HK-2 (cell line): ENCODE measurements at regions not wholly inside any gene's neighbourhood (a gene's known extent, or its start where the extent isn't known, plus 50 kb on each side); places are given as distances from the start of the nearest gene placed in this dataset.
"Not testable (repeated sequence)": the region's sequence is repeated elsewhere in the genome, so short reads cannot be mapped to it uniquely, and the experiment has no call there.

Source experiments
- DNase-seq: peaks from one replicate; pipeline ENCODE4 v3.0.0-alpha.2; 2018; ENCODE audit not compliant: unreplicated experiment

DNA sequence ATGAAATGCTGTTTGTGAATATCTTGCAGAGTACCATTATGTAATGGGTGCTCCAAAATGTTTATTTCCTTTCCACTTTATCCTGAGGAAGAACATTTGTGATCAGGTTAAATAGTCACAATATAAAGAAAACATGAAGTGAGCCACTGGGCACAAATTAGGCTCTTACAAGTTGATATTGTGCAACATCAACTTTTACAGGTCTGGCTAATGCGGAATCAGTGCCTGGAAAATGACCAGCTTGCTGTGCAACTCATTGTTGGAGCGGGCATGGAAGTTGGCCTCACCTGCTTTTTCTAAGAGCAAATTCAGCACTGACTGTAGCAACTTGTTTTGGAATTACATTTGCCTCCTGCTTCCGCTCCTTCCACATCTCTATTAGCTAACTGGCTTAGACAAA is 216.9 kb upstream of the PLPPR1 start:
- DNase-seq: no peak

- no peak for DNase-seq
Measured at GRCh38 chr9:100813871-100814270, 214.7 kb upstream of the PLPPR1 start.

GRCh38 chr9:100819980-100820379 is 208.5 kb upstream of the PLPPR1 start:
- DNase-seq: no peak

GRCh38 chr9:100833035-100833434 is 195.5 kb upstream of the PLPPR1 start:
- DNase-seq: not testable (repeated sequence)

DNA sequence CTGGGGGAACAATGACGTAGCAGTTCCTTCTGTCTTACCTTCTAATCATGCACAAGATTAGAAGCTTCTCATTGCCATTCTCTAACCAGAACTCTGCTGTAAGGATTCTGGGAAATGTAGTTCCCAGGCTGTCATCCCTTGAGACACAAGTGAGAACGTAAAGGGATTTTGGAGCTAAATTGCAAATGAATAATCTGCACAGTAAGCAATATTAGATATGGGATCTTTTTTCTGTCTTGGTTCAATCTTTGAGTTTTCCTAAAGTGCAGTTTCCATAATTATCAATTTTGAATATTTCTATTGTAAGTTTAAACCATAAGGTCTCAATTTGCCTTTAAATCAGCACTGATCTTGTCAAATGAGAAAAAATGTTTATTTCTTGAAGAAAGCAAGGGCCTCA is 189.7 kb upstream of the PLPPR1 start:
- DNase-seq: no peak

- DNase-seq: no peak
Measured at GRCh38 chr9:100848726-100849125, 179.8 kb upstream of the PLPPR1 start.

GRCh38 chr9:100852088-100852487 is 176.4 kb upstream of the PLPPR1 start:
- no peak for DNase-seq

DNA sequence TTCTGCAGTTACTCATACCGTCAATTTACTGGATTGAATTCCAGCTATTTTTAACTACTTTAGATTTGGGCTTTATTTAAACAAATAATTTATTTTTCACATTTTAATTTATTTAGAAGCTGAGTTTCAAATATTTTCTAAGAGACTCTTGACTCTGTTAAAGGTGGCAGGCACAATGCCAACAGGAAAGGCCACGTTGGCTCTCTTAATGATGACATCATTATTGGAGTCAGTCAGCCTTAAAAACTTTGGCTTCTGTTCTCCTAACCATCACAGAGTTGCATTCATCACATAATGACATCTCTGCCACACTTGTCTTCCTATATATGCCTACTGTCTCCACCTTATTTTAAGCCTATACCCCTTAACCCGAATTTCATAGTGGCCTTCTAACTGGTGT is 172.3 kb upstream of the PLPPR1 start:
- no peak for DNase-seq

GRCh38 chr9:100865111-100865510 is 163.4 kb upstream of the PLPPR1 start:
- no peak for DNase-seq

- DNase-seq: no peak
Measured at GRCh38 chr9:100865648-100866047, 162.9 kb upstream of the PLPPR1 start.

- no peak for DNase-seq
Measured at GRCh38 chr9:100869326-100869725, 159.2 kb upstream of the PLPPR1 start.

DNA sequence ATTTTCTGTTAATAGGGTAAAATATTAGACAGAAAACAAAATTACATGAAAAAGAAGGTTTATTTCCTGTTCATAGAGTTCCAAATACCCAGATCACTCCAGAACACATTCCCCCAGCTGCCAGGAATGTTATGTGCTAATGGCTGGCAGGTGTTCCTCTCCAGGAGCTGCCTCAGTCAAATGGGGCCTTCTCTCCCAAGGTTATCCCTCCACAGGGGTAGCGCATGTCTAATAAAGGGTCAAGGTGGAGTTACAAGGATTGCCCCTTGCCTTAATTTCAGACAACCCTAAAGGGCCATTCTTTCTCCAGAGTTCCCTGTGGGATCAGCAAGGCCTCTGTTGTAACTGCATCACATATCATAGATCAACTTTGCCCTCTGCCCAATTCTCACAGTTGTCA is 148.6 kb upstream of the PLPPR1 start:
- no peak for DNase-seq

GRCh38 chr9:100880284-100880683 is 148.2 kb upstream of the PLPPR1 start:
- DNase-seq: no peak

DNA sequence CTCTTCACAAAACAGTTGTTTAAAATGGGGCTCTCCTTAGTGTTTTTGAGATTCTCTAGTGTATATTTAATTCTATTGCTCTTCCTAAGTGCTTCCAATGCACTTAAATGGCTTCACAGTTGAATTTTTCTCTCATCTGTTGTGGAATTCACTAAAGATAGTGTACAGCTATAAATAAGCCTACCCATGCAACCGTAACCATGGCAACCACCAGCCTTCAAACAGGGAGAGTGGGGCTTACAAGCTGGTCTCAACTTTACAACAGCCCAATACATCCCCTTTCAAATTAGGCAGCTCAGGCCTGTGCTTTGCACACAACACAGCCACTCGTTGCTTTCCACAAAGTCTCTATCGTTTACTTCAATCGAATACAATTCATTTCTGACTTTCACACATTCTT is 144.0 kb upstream of the PLPPR1 start:
- DNase-seq: no peak

- DNase-seq: no peak
Measured at GRCh38 chr9:100890321-100890720, 138.2 kb upstream of the PLPPR1 start.

- DNase-seq: no peak
Measured at GRCh38 chr9:100911273-100911672, 117.3 kb upstream of the PLPPR1 start.

GRCh38 chr9:100913257-100913656 is 115.3 kb upstream of the PLPPR1 start:
- DNase-seq: no peak

DNA sequence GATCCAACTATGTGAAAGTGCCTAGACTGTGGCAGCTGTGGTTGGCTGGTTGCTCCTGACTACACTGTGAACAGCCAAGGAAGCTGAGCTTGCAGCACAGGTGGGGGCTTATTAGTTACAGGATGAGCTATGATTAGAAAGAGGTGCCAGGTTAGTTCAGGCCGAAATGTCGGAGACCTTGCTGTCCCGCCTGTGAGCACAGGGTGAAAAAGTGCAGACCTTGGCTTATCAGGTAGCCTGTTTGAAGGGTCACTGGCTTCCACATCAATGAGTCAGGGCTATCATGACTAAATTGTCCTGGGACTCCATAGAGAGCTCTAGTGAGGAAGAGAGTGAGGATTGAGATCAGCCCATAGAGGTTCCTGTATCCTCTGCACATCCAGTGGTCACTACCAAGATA is 114.3 kb upstream of the PLPPR1 start:
- no peak for DNase-seq

GRCh38 chr9:100919506-100919905 is 109.0 kb upstream of the PLPPR1 start:
- no peak for DNase-seq

DNA sequence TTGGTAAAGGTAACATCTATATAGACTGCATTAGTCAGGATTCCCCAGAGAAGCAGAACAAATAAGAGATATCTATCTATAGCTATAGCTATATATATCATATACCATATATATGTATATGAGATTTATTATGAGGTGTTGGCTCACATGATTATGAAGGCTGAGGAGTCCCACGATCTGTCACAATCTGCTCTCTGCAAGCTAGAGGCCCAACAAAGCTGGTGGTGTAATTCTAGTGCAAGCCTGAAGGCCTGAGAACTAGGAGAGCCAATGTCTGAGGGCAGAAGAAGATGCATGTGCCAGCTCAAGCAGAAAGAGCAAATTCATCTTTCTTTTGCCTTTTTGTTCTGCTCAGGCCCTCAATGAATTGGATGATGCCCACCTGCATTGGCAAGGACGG is 102.2 kb upstream of the PLPPR1 start:
- DNase-seq: no peak

GRCh38 chr9:100927763-100928162 is 100.8 kb upstream of the PLPPR1 start:
- DNase-seq: no peak

DNA sequence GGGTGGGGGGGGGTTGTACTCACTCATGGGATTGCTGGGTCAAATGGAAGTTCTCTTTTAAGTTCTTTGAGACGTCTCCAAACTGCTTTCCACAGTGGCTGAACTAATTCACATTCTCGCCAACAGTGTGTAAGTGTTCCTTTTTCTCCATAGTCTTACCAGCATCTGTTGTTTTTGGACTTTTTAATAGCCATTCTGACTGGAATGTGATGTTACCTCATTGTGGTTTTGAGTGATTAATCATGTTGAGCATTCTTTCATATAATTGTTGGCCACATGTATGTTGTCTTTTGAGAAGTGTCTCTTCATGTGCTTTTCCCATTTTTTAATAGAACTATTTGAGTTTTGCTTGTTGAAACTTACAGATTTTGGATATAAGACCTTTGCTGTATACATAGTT is 94.9 kb upstream of the PLPPR1 start:
- DNase-seq: no peak

GRCh38 chr9:100937382-100937781 is 91.1 kb upstream of the PLPPR1 start:
- no peak for DNase-seq

GRCh38 chr9:100938507-100938906 is 90.0 kb upstream of the PLPPR1 start:
- no peak for DNase-seq

DNA sequence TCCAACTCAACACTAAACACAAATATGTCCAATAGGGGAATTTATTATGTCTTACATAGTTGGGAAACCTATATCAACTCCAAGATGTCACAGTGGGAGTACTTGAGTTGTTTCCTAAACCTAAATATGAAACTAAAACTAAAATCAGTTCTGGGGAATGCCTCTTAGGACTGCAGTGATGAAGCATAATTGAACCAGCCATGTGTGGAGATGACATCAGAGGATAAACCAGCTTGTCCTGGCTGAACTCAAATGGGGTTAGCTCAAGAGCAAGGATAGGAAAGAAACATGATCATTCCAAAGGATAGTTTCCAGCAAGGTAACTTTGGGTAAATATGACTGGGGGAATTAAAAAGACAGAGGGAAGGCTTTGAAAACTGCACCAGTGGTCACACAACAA is 88.9 kb upstream of the PLPPR1 start:
- DNase-seq: no peak
